ENCODE measurements at regions not wholly inside any gene's neighbourhood (a gene's known extent, or its start where the extent isn't known, plus 50 kb on each side); places are given as distances from the start of the nearest gene placed in this dataset.

- DNase-seq (ENCODE audit: extremely low read depth, low read depth), result no peak
- TF ChIP-seq CTCF (IDR thresholded peaks at IDR 0.05; ENCODE audit: low read depth, low read length), result no peak
Observed at GRCh38 chr1:67517046-67517445, 86.8 kb upstream of the SERBP1 start.

GRCh38 chr1:67522001-67522441 lies 91.8 kb upstream of the SERBP1 start:
- no peak for DNase-seq (ENCODE audit: extremely low read depth, low read depth)
- no peak for TF ChIP-seq CTCF (IDR thresholded peaks at IDR 0.05; ENCODE audit: low read depth, low read length)

GRCh38 chr1:67522793-67523192 lies 92.6 kb upstream of the SERBP1 start:
- DNase-seq (ENCODE audit: extremely low read depth, low read depth), result no peak
- TF ChIP-seq CTCF (IDR thresholded peaks at IDR 0.05; ENCODE audit: low read depth, low read length), result no peak

GRCh38 chr1:67524143-67525052 lies 94.2 kb upstream of the SERBP1 start:
- no peak for TF ChIP-seq CTCF (IDR thresholded peaks at IDR 0.05; ENCODE audit: low read depth, low read length)
- DNase-seq (ENCODE audit: extremely low read depth, low read depth), result no peak

- TF ChIP-seq CTCF (IDR thresholded peaks at IDR 0.05; ENCODE audit: low read depth, low read length), result no peak
- DNase-seq (ENCODE audit: extremely low read depth, low read depth), result no peak
Observed at GRCh38 chr1:67525053-67525760, 95.0 kb upstream of the SERBP1 start.

GRCh38 chr1:67528141-67528540 lies 97.9 kb upstream of the SERBP1 start:
- TF ChIP-seq CTCF (IDR thresholded peaks at IDR 0.05; ENCODE audit: low read depth, low read length), result no peak
- no peak for DNase-seq (ENCODE audit: extremely low read depth, low read depth)

GRCh38 chr1:67530071-67530470 lies 99.9 kb upstream of the SERBP1 start:
- no peak for TF ChIP-seq CTCF (IDR thresholded peaks at IDR 0.05; ENCODE audit: low read depth, low read length)
- DNase-seq (ENCODE audit: extremely low read depth, low read depth), result no peak

Data from AG09319 (cell line).